Astrocyte (in vitro differentiated cells and primary cell): ENCODE measurements at regions not wholly inside any gene's neighbourhood (a gene's known extent, or its start where the extent isn't known, plus 50 kb on each side); places are given as distances from the start of the nearest gene placed in this dataset.

Experiments
- DNase-seq: peaks from one replicate; pipeline ENCODE4 v3.0.0-alpha.2; 2010; ENCODE audit warnings: low read depth
- FAIRE-seq: peaks from 2 replicates; lab custom pipeline; 2011; peaks lifted over from hg19 to GRCh38; lab: Jason Lieb, UNC
- H2AFZ ChIP-seq: 2 replicates; pipeline ENCODE4 v1.6.0; 2012; ENCODE audit warnings: low read depth, low read length, inconsistent platforms
- H3K27ac ChIP-seq: 2 replicates; pipeline ENCODE4 v1.5.1; 2011; ENCODE audit warnings: low read depth, low read length, inconsistent platforms
- H3K27me3 ChIP-seq: 2 replicates; pipeline ENCODE4 v1.6.0; 2011; ENCODE audit warnings: low read length, inconsistent platforms; ENCODE audit not compliant: insufficient read depth
- H3K36me3 ChIP-seq: 2 replicates; pipeline ENCODE4 v1.5.1; 2011; ENCODE audit warnings: low read length, inconsistent platforms; ENCODE audit not compliant: insufficient read depth
- H3K4me1 ChIP-seq: 2 replicates; pipeline ENCODE4 v1.5.1; 2011; ENCODE audit warnings: low read length, inconsistent platforms; ENCODE audit not compliant: insufficient read depth
- H3K4me2 ChIP-seq: 2 replicates; pipeline ENCODE4 v1.6.0; 2012; ENCODE audit warnings: low read length, inconsistent platforms
- H3K4me3 ChIP-seq: 2 replicates; pipeline ENCODE4 v1.5.1; 2011; ENCODE audit warnings: low read depth, mild to moderate bottlenecking, low read length, inconsistent platforms; ENCODE audit not compliant: insufficient read depth
- H3K79me2 ChIP-seq: 2 replicates; pipeline ENCODE4 v1.6.0; 2012; ENCODE audit warnings: mild to moderate bottlenecking, low read length, inconsistent platforms; ENCODE audit not compliant: insufficient read depth
- H3K9ac ChIP-seq: 2 replicates; pipeline ENCODE4 v1.6.0; 2012; ENCODE audit warnings: mild to moderate bottlenecking, low read length, inconsistent platforms
- H3K9me3 ChIP-seq: 2 replicates; pipeline ENCODE4 v1.5.1; 2012; ENCODE audit warnings: low read depth, mild to moderate bottlenecking, low read length, inconsistent platforms; ENCODE audit not compliant: insufficient read depth
- H4K20me1 ChIP-seq: 2 replicates; pipeline ENCODE4 v1.6.0; 2012; ENCODE audit warnings: low read length, inconsistent platforms; ENCODE audit not compliant: insufficient read depth
- H3K27ac Mint-ChIP-seq: one replicate; pipeline ENCODE4 v1.8.0; 2021; ENCODE audit warnings: mild to moderate bottlenecking, mixed read lengths; ENCODE audit not compliant: unreplicated experiment
- H3K27me3 Mint-ChIP-seq: one replicate; pipeline ENCODE4 v1.8.0; 2021; ENCODE audit warnings: low read depth, mixed read lengths; ENCODE audit not compliant: unreplicated experiment
- H3K36me3 Mint-ChIP-seq: one replicate; pipeline ENCODE4 v1.8.0; 2021; ENCODE audit warnings: low read depth, mixed read lengths; ENCODE audit not compliant: unreplicated experiment
- H3K4me1 Mint-ChIP-seq: one replicate; pipeline ENCODE4 v1.8.0; 2021; ENCODE audit warnings: low read depth, mixed read lengths; ENCODE audit not compliant: unreplicated experiment
- H3K4me3 Mint-ChIP-seq: one replicate; pipeline ENCODE4 v1.8.0; 2021; ENCODE audit warnings: mild to moderate bottlenecking, moderate library complexity, mixed read lengths; ENCODE audit not compliant: unreplicated experiment
- H3K9me3 Mint-ChIP-seq: one replicate; pipeline ENCODE4 v1.8.0; 2021; ENCODE audit warnings: mild to moderate bottlenecking, mixed read lengths; ENCODE audit not compliant: unreplicated experiment
- EZH2 ChIP-seq: IDR thresholded peaks from 2 replicates; pipeline ENCODE4 v1.6.1; 2012; ENCODE audit warnings: mild to moderate bottlenecking, low read length, inconsistent platforms; ENCODE audit not compliant: insufficient read depth
- TF ChIP-seq, protein P1 (sequence below): IDR thresholded peaks from 2 replicates; pipeline ENCODE4 v1.5.1; 2011; ENCODE audit warnings: low read depth, mild to moderate bottlenecking, inconsistent platforms, low read length, moderate library complexity; ENCODE audit not compliant: insufficient read depth

DNA sequence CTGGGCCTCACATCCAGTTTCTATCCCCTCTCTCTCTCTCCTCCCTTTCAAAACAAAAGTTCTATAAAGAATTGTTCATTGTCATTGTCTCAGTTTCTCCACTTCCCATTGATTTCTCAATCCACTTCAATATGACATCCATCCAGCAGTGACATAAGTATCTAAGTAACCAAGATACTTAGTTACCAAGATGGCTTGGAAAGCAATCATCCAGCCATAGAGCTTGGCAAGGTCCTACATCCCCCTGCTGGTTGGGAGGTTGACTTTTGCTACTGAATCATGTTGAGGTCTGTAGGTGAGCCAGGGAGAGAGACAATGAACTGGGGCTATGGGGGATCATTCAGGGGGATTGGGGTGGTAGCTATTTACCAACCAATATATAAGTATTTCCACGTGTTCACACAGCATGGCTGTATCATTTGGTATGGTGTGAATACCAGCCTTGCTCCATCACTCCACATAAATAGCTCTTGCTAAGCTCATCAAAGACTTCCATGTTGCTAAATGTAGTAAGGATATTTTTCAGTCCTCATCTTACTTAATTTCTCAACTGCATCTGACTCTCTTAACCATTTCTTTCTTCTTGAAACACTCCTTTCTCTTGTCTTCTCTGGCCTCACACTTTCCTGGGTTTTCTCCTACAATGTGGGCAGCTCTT, 58.8 kb upstream of the NTRK3 start:
- Histone ChIP-seq H3K79me2 (no peaks in the 10 kb centered on the region), H3K9ac (no peak overlapping the region), H3K4me2 (no peak overlapping the region), H3K27ac (no peak overlapping the region), H3K4me1 (no peaks in the 10 kb centered on the region), H3K27me3 (no peaks in the 10 kb centered on the region), H2AFZ (no peak overlapping the region), H3K9me3 (no peaks in the 10 kb centered on the region), H3K36me3 (no peaks in the 10 kb centered on the region), H4K20me1 (no peaks in the 10 kb centered on the region), H3K4me3 (no peak overlapping the region)
- Mint-ChIP-seq H3K9me3 (peaks cover 5% of the 10 kb centered on the region), H3K4me3 (no peak overlapping the region), H3K36me3 (no peaks in the 10 kb centered on the region), H3K27ac (no peak overlapping the region), H3K27me3 (peaks cover 36% of the 10 kb centered on the region), H3K4me1 (no peaks in the 10 kb centered on the region)
- TF ChIP-seq, protein P1, sequence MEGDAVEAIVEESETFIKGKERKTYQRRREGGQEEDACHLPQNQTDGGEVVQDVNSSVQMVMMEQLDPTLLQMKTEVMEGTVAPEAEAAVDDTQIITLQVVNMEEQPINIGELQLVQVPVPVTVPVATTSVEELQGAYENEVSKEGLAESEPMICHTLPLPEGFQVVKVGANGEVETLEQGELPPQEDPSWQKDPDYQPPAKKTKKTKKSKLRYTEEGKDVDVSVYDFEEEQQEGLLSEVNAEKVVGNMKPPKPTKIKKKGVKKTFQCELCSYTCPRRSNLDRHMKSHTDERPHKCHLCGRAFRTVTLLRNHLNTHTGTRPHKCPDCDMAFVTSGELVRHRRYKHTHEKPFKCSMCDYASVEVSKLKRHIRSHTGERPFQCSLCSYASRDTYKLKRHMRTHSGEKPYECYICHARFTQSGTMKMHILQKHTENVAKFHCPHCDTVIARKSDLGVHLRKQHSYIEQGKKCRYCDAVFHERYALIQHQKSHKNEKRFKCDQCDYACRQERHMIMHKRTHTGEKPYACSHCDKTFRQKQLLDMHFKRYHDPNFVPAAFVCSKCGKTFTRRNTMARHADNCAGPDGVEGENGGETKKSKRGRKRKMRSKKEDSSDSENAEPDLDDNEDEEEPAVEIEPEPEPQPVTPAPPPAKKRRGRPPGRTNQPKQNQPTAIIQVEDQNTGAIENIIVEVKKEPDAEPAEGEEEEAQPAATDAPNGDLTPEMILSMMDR = no peak
- TF ChIP-seq EZH2 = no peak
- FAIRE-seq = no peak
- DNase-seq = no peak

DNA sequence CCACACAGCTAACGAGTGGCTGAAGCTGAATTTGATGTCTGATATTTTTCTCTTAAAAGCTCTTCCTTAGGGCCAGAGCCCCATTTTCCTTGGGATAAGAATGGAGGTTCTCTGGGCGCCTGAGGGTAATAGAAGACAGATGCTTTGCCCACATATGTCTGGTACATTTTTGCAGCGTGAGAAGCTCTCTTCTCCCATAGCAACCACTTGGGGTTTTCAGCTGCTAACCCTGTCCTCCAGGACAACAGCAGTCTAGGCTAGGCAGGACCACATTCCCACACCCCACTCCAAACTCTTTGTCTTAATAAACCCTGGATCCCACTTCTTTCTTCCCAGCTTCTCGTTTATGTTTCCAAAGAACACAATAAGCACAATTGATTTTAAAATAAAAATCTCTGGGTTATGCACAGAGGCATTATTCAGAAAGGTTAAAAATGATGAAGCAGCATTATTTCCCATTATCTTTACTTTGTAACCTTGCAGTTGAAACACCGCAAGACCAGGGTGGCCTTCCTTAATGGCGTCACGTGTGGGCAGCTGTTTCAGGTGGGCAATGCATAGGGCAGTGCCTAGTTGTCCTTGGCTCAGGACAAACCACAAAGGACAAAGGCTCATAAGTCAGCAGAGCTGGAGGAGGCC, 56.5 kb upstream of the NTRK3 start:
- no peaks in the 10 kb centered on the region for H3K79me2 ChIP-seq
- H3K27ac Mint-ChIP-seq = no peak overlapping the region

More for the DNA sequence above, 56.5 kb upstream of the NTRK3 start:
- no peaks in the 10 kb centered on the region for H3K9me3 ChIP-seq
- H3K4me3 ChIP-seq = no peak overlapping the region
- no peaks in the 10 kb centered on the region for H3K4me1 ChIP-seq
- no peaks in the 10 kb centered on the region for H3K27me3 ChIP-seq
- Mint-ChIP-seq H3K4me1 (no peaks in the 10 kb centered on the region), H3K4me3 (no peak overlapping the region), H3K27me3 (peaks cover 36% of the 10 kb centered on the region), H3K36me3 (no peaks in the 10 kb centered on the region), H3K9me3 (peaks cover 5% of the 10 kb centered on the region)
- no peak for TF ChIP-seq EZH2
- TF ChIP-seq, protein P1 = no peak
- no peak for FAIRE-seq
- no peak overlapping the region for H3K4me2 ChIP-seq
- no peak for DNase-seq
- H2AFZ ChIP-seq = no peak overlapping the region
- H4K20me1 ChIP-seq = no peaks in the 10 kb centered on the region
- no peak overlapping the region for H3K27ac ChIP-seq
- H3K36me3 ChIP-seq = no peaks in the 10 kb centered on the region
- H3K9ac ChIP-seq = no peak overlapping the region
